Activated naive CD8-positive, alpha-beta T cell treated with anti-CD3 and anti-CD28 coated beads for 36 hours (primary cell): ENCODE measurements at regions not wholly inside any gene's neighbourhood (a gene's known extent, or its start where the extent isn't known, plus 50 kb on each side); places are given as distances from the start of the nearest gene placed in this dataset.

Experiments used
- DNase-seq: peaks from one replicate; pipeline ENCODE4 v3.0.0; 2021
- H3K27ac Mint-ChIP-seq: one replicate; pipeline ENCODE4 v1.8.0; 2022; ENCODE audit warnings: mild to moderate bottlenecking, moderate library complexity, mixed read lengths
- H3K27me3 Mint-ChIP-seq: one replicate; pipeline ENCODE4 v1.8.0; 2022; ENCODE audit warnings: mild to moderate bottlenecking, mixed read lengths
- H3K36me3 Mint-ChIP-seq: one replicate; pipeline ENCODE4 v1.8.0; 2021; ENCODE audit warnings: mild to moderate bottlenecking, mixed read lengths
- H3K4me1 Mint-ChIP-seq: one replicate; pipeline ENCODE4 v1.8.0; 2021; ENCODE audit warnings: mixed read lengths
- H3K4me3 Mint-ChIP-seq: one replicate; pipeline ENCODE4 v1.8.0; 2022; ENCODE audit warnings: mild to moderate bottlenecking, moderate library complexity, mixed read lengths
- H3K9me3 Mint-ChIP-seq: one replicate; pipeline ENCODE4 v1.8.0; 2022; ENCODE audit warnings: mixed read lengths

DNA sequence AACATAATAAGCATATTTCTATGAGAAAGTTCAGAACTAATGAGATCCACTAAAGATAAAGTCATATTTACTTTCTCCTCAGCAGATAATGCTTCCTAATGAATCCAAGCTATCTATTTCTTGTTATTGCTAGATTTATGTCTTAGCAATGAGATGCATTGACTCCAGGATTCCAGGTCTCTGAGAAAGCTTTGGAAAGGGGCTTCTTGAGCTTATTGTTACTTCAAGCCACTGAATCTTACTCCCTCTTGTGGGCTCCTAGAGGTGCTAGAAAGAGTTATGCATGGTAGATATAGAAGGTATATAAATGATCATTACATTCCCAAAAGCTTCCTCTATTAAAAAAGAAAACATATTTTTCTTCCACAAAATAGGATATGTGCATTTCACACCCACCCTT, 246.4 kb upstream of the ADAMTS5 start:
- H3K27ac Mint-ChIP-seq, result no peak overlapping the region
- no peak for DNase-seq
- no peaks in the 10 kb centered on the region for H3K4me1 Mint-ChIP-seq
- no peak overlapping the region for H3K4me3 Mint-ChIP-seq
- no peaks in the 10 kb centered on the region for H3K27me3 Mint-ChIP-seq
- H3K36me3 Mint-ChIP-seq, result no peaks in the 10 kb centered on the region
- H3K9me3 Mint-ChIP-seq, result peaks cover 4% of the 10 kb centered on the region

DNA sequence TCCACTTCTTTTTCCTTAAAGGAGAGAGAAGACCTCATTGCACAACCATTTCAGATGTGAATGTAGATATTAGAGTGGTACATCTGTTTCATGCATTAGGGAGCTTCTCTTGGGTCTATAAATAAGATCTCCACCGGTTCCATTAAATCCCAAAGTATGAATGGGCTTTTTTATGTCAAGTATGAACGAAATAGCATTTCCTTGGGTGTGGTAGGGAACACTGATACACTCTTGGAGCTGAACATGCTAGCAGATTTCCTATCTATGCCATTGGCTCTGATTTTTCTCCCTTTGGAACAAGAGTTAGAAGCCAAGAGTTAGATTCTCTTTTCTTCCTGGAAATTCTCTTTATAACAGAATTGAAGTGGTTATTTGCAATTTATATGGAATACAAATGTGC, 245.6 kb upstream of the ADAMTS5 start:
- no peaks in the 10 kb centered on the region for H3K36me3 Mint-ChIP-seq
- no peaks in the 10 kb centered on the region for H3K27me3 Mint-ChIP-seq
- H3K27ac Mint-ChIP-seq, result no peak overlapping the region
- H3K4me1 Mint-ChIP-seq, result no peaks in the 10 kb centered on the region
- DNase-seq, result no peak
- no peak overlapping the region for H3K4me3 Mint-ChIP-seq
- peaks cover 4% of the 10 kb centered on the region for H3K9me3 Mint-ChIP-seq

DNA sequence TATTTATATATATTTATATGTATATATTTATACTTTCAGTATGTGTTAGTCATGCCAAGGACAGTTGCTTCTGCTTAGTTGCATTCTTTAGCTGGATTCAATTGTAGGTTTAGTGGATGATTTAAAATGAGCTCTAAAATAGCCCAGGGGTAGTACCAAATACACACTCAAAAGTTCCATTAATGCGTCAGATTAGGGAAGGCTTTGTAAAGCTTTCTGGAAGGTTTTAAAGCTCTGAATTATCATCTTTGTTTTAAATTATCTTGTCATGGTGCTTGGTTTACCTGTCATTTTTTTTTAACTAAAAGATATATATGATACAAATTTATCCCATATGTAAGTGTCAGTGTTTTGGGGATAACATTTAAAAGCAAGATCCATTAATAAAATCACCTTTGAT, 242.7 kb upstream of the ADAMTS5 start:
- H3K9me3 Mint-ChIP-seq, result peaks cover 4% of the 10 kb centered on the region
- H3K27me3 Mint-ChIP-seq, result no peaks in the 10 kb centered on the region
- H3K36me3 Mint-ChIP-seq, result no peaks in the 10 kb centered on the region
- no peak for DNase-seq
- no peak overlapping the region for H3K4me3 Mint-ChIP-seq
- H3K27ac Mint-ChIP-seq, result no peak overlapping the region
- H3K4me1 Mint-ChIP-seq, result no peaks in the 10 kb centered on the region

GRCh38 chr21:27206368-27206982, 239.6 kb upstream of the ADAMTS5 start:
- Mint-ChIP-seq H3K4me3 (no peak overlapping the region), H3K36me3 (no peaks in the 10 kb centered on the region), H3K4me1 (no peaks in the 10 kb centered on the region), H3K27ac (no peak overlapping the region), H3K9me3 (peaks cover 2% of the 10 kb centered on the region), H3K27me3 (no peaks in the 10 kb centered on the region)
- DNase-seq, result no peak

- H3K27me3 Mint-ChIP-seq, result no peaks in the 10 kb centered on the region
Measured at GRCh38 chr21:27202301-27202700, 235.4 kb upstream of the ADAMTS5 start.

DNA sequence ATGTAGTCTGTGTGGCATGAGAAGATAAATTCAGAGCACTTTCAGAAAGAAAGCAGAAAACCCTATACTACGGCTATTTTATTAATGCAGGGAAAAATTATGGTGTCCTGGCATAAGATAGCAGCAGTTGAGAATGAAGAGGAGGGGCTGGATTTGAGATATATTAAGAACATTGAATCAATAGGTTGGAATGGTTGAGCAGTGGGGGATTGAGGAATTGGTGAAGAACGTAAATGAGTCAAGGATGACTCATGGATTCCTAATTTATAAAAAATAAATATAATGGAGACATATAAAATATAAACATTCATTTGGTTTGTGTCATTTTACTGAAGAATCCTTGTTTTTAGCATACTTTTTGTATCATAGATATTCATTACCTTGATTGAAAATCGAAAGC, 234.3 kb upstream of the ADAMTS5 start:
- H3K27me3 Mint-ChIP-seq, result no peaks in the 10 kb centered on the region
- no peak for DNase-seq
- H3K4me3 Mint-ChIP-seq, result no peak overlapping the region
- no peak overlapping the region for H3K27ac Mint-ChIP-seq
- no peaks in the 10 kb centered on the region for H3K36me3 Mint-ChIP-seq
- H3K4me1 Mint-ChIP-seq, result no peaks in the 10 kb centered on the region
- H3K9me3 Mint-ChIP-seq, result peaks cover 3% of the 10 kb centered on the region

More at GRCh38 chr21:27202301-27202700, 235.4 kb upstream of the ADAMTS5 start:
- Mint-ChIP-seq H3K4me1 (no peaks in the 10 kb centered on the region), H3K36me3 (no peaks in the 10 kb centered on the region), H3K4me3 (no peak overlapping the region), H3K9me3 (peaks cover 1% of the 10 kb centered on the region), H3K27ac (no peak overlapping the region)
- no peak for DNase-seq

DNA sequence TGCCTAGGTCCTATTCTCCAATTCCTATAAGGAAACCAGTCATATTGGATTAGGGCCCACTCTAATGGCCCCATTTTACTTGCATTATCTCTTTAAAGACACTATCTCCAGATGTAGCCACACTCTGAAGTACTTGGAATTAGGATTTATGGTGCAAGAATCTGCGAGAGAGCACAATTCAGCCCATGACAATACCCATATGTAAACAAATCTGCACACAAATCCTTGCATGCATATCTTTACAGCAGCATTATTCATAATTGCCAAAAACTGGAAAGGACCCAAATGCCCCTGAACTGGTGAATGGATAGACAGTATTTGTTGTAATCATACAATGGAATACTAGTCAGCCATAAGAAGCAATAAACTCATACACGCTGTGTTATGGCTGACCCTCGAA, 229.8 kb upstream of the ADAMTS5 start:
- H3K27me3 Mint-ChIP-seq, result no peaks in the 10 kb centered on the region

GRCh38 chr21:27192281-27192949, 225.5 kb upstream of the ADAMTS5 start:
- Mint-ChIP-seq H3K36me3 (no peaks in the 10 kb centered on the region), H3K9me3 (peaks cover 4% of the 10 kb centered on the region), H3K4me3 (no peak overlapping the region), H3K27me3 (no peaks in the 10 kb centered on the region), H3K27ac (no peak overlapping the region), H3K4me1 (no peaks in the 10 kb centered on the region)
- no peak for DNase-seq

More for the DNA sequence above, 229.8 kb upstream of the ADAMTS5 start:
- H3K4me3 Mint-ChIP-seq, result no peak overlapping the region
- no peaks in the 10 kb centered on the region for H3K36me3 Mint-ChIP-seq
- peaks cover 3% of the 10 kb centered on the region for H3K9me3 Mint-ChIP-seq
- DNase-seq, result no peak
- no peak overlapping the region for H3K27ac Mint-ChIP-seq
- H3K4me1 Mint-ChIP-seq, result no peaks in the 10 kb centered on the region

- no peak overlapping the region for H3K4me3 Mint-ChIP-seq
Measured at GRCh38 chr21:27190601-27191000, 223.7 kb upstream of the ADAMTS5 start.

DNA sequence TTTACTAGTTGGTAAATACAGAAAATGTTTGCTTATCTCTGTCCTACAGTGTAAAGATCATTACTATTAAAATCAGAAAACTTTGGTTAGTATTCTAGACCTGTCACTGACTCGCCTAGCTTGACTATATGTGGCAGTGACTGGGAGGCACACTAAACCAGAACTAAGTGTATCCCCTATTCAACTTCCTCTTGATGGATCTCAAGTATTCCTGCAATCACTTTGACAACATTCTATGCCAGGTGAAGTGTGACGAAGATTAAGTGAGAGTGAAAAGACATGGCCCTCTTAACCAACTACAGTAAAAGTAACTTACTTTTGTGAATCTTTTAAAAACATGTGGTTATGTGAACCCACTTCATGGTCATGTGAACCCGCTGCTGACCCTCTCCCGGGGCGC, 223.0 kb upstream of the ADAMTS5 start:
- Mint-ChIP-seq H3K27ac (no peak overlapping the region), H3K27me3 (no peaks in the 10 kb centered on the region), H3K4me3 (no peak overlapping the region), H3K9me3 (peaks cover 3% of the 10 kb centered on the region), H3K4me1 (no peaks in the 10 kb centered on the region), H3K36me3 (no peaks in the 10 kb centered on the region)
- no peak for DNase-seq

More at GRCh38 chr21:27190601-27191000, 223.7 kb upstream of the ADAMTS5 start:
- no peaks in the 10 kb centered on the region for H3K4me1 Mint-ChIP-seq
- H3K36me3 Mint-ChIP-seq, result no peaks in the 10 kb centered on the region
- DNase-seq, result no peak
- H3K9me3 Mint-ChIP-seq, result peaks cover 3% of the 10 kb centered on the region
- no peaks in the 10 kb centered on the region for H3K27me3 Mint-ChIP-seq
- no peak overlapping the region for H3K27ac Mint-ChIP-seq

GRCh38 chr21:27173053-27173452, 206.2 kb upstream of the ADAMTS5 start:
- no peaks in the 10 kb centered on the region for H3K9me3 Mint-ChIP-seq
- H3K4me1 Mint-ChIP-seq, result no peaks in the 10 kb centered on the region
- no peak overlapping the region for H3K4me3 Mint-ChIP-seq
- no peaks in the 10 kb centered on the region for H3K27me3 Mint-ChIP-seq
- no peak overlapping the region for H3K27ac Mint-ChIP-seq
- no peak for DNase-seq
- no peaks in the 10 kb centered on the region for H3K36me3 Mint-ChIP-seq

- no peak for DNase-seq
- Mint-ChIP-seq H3K9me3 (no peaks in the 10 kb centered on the region), H3K36me3 (no peaks in the 10 kb centered on the region)
Measured at GRCh38 chr21:27171707-27172106, 204.8 kb upstream of the ADAMTS5 start.

DNA sequence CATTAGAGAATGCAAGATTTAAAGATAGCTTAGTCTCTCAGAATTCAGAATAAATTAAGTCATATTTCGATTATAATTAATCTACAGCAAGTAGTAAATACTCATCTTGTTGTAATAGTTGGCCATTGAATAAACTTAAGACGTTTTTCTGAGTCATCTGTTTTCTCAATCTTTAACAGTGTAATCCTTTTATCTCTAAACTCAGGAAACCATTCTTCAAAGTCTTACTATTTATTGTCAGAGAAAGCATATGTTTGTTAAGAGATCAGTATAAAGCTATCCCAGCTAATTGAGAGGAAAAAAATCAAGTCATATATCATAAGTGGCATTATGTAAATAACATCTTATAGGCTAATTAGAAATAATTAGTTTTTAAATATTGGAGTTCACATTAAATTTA, 201.2 kb upstream of the ADAMTS5 start:
- H3K4me3 Mint-ChIP-seq, result no peak overlapping the region
- no peak for DNase-seq
- H3K27me3 Mint-ChIP-seq, result no peaks in the 10 kb centered on the region
- no peaks in the 10 kb centered on the region for H3K9me3 Mint-ChIP-seq
- no peak overlapping the region for H3K27ac Mint-ChIP-seq
- no peaks in the 10 kb centered on the region for H3K4me1 Mint-ChIP-seq
- no peaks in the 10 kb centered on the region for H3K36me3 Mint-ChIP-seq

More at GRCh38 chr21:27171707-27172106, 204.8 kb upstream of the ADAMTS5 start:
- Mint-ChIP-seq H3K4me3 (no peak overlapping the region), H3K27ac (no peak overlapping the region), H3K27me3 (no peaks in the 10 kb centered on the region), H3K4me1 (no peaks in the 10 kb centered on the region)

- Mint-ChIP-seq H3K27me3 (no peaks in the 10 kb centered on the region), H3K27ac (no peak overlapping the region), H3K9me3 (no peaks in the 10 kb centered on the region), H3K4me1 (no peaks in the 10 kb centered on the region), H3K4me3 (no peak overlapping the region), H3K36me3 (no peaks in the 10 kb centered on the region)
- DNase-seq, result no peak
Measured at GRCh38 chr21:27164208-27165177, 197.6 kb upstream of the ADAMTS5 start.

DNA sequence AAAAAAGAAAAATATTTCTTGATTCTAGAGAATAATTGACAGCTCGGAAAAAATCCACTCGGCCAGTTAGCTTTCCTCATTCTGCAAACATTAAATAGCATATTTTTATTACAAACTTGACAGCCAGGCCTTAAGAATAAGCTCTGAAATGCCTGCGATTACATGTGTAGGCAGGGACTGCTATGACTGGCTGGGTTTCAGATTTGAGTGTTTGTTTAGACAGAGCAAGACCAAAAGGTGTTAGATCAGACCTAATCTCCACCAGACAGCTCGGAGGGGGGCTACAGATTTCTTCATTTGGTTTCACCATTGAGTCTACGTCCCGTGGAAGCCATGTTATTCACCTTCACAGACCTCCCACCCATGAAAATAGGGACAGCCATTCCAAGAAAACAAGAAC, 192.1 kb upstream of the ADAMTS5 start:
- Mint-ChIP-seq H3K27ac (no peak overlapping the region), H3K4me3 (no peak overlapping the region), H3K27me3 (no peaks in the 10 kb centered on the region), H3K36me3 (no peaks in the 10 kb centered on the region), H3K4me1 (no peaks in the 10 kb centered on the region), H3K9me3 (no peaks in the 10 kb centered on the region)
- DNase-seq, result no peak
